GM10266 (cell line): ENCODE measurements at regions not wholly inside any gene's neighbourhood (a gene's known extent, or its start where the extent isn't known, plus 50 kb on each side); places are given as distances from the start of the nearest gene placed in this dataset.

Source experiments
- DNase-seq: peaks from one replicate; pipeline ENCODE4 v3.0.0; 2012; ENCODE audit errors: extremely low spot score
- CTCF ChIP-seq: IDR thresholded peaks from 2 replicates; pipeline ENCODE4 v1.5.1; 2012; ENCODE audit warnings: mild to moderate bottlenecking, low read depth; ENCODE audit not compliant: control insufficient read depth, insufficient read depth; ENCODE audit errors: missing control alignments

- DNase-seq: no peak
- TF ChIP-seq CTCF: no peak
These were observed 90.4 kb upstream of the FOXP4 start for GRCh38 chr6:41455818-41456217.

GRCh38 chr6:41457303-41457670 is 88.9 kb upstream of the FOXP4 start:
- TF ChIP-seq CTCF: no peak
- no peak for DNase-seq

GRCh38 chr6:41459738-41460137 is 86.4 kb upstream of the FOXP4 start:
- TF ChIP-seq CTCF: no peak
- DNase-seq: no peak

- TF ChIP-seq CTCF: no peak
- no peak for DNase-seq
These were observed 85.3 kb upstream of the FOXP4 start for GRCh38 chr6:41460742-41461336.

GRCh38 chr6:41462033-41462432 is 84.1 kb upstream of the FOXP4 start:
- no peak for TF ChIP-seq CTCF
- no peak for DNase-seq

GRCh38 chr6:41463062-41463930 is 82.9 kb upstream of the FOXP4 start:
- peak; percentile 84 for DNase-seq
- TF ChIP-seq CTCF: peak; percentile 81

- DNase-seq: no peak
- TF ChIP-seq CTCF: no peak
These were observed 82.2 kb upstream of the FOXP4 start for GRCh38 chr6:41464019-41464418.
